HS-5 (cell line): ENCODE measurements at regions not wholly inside any gene's neighbourhood (a gene's known extent, or its start where the extent isn't known, plus 50 kb on each side); places are given as distances from the start of the nearest gene placed in this dataset.

Experiments used
- DNase-seq: peaks from one replicate; pipeline ENCODE4 v3.0.0-alpha.2; 2012; ENCODE audit warnings: low read depth

DNA sequence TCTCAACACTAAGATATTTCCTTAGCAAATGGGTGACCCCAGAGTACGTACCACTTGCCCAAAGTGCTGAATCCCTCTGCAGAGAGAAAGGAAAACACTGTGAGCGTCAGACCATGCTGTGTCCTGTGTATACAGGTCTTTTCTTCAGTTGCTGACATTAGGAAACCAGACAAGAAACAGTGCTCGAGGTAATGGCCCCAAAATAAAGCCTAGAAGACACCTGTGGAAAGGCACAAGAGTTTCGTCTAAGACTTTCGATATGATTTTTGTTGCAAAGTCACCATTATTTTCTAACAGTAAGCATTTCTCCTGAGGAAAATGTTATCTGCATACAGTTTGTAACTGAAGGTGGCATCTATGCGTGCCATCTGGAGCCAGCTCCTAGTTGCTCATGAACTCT, 62.0 kb upstream of the SIMC1 start:
- DNase-seq = no peak

GRCh38 chr5:176178789-176179188, 59.4 kb upstream of the SIMC1 start:
- no peak for DNase-seq

DNA sequence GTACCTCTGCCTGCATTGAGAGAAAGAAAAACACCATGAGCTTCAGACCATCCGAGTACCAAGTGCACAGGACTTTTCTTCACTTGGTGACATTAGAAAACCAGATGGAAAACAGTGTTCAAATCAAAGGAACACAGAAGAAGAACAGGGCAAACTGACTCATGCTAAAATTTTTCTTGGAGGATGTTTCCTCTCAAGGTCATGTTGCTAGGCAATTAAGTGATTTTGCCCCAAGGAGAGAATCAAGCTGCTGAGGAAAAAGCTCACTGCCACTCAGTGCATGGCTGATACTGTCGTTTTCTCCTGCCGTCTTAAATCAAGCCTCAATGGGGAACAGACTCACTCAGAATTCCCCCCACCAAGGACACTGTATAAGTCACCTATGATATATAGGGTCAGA, 57.9 kb upstream of the SIMC1 start:
- no peak for DNase-seq

DNA sequence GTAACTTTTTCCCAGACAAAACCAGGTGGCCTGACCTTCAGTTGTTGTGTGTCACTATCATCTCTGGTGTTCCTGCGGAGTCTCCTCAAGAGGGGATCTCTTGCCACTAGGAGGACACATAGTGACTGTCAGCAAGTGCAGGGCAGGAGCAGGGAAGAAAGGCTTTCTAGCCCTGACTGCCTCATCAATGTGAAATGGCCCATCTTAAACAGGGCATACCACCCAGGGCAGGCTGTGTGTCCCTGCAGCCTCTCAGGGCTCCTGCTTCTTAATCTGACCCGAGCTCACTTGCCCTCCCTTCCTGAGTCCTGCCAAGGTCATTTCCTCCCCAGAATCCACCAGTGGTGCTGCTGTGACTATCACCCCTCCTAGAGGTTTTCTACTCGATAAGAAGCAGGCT, 57.4 kb upstream of the SIMC1 start:
- DNase-seq = no peak

DNA sequence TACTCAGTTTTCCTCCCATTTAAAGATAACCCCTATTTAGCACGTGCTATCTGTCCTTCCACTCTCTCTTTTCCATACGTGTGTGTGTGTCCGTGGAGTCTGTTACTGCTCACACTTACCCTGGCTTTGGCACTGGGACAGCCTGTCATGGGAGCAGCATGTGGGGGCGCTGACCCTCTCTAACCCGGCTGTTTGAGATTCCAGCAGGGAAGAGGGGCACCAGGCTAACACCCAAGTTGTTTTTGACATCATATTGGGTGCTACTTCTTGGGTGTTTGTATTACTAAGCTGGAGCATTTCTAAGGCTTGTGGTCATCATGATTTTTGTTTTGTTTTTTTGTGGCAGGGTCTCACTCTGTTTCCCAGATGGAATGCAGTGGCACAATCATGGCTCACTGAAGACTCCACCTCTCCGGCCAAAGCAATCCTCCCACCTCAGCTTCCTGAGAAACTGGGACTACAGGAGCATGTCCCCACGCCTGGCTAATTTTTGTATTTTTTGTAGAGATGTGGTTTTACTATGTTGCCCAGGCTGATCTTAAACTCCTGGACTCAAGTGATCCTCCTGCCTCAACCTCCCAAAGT, 56.9 kb upstream of the SIMC1 start:
- DNase-seq = no peak

- DNase-seq = no peak
These were observed 54.7 kb upstream of the SIMC1 start for GRCh38 chr5:176183321-176184074.

DNA sequence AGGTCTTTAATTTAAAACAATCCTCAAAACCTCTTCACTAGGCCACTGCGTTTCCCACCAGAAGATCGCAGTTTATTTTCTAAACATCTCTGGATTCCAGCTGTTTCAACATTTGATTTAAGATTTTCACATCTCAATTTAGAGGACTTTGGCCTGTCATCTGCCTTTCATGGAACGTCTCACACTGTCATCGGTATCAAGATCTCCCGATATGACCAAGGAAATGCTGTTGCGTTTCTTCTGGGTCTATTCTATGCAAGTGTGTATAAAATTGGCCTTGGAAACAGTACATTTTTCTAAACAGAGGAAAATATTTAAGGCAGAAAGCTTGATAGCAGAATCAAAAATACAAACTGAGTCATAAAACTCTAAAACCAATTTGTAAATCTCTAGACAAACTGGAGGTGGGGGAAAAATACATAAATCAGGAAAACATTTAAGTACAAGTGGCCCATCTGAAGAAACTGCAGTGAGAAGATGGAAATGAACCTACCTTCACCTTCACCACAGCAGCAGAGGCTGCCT, 53.6 kb upstream of the SIMC1 start:
- no peak for DNase-seq

DNA sequence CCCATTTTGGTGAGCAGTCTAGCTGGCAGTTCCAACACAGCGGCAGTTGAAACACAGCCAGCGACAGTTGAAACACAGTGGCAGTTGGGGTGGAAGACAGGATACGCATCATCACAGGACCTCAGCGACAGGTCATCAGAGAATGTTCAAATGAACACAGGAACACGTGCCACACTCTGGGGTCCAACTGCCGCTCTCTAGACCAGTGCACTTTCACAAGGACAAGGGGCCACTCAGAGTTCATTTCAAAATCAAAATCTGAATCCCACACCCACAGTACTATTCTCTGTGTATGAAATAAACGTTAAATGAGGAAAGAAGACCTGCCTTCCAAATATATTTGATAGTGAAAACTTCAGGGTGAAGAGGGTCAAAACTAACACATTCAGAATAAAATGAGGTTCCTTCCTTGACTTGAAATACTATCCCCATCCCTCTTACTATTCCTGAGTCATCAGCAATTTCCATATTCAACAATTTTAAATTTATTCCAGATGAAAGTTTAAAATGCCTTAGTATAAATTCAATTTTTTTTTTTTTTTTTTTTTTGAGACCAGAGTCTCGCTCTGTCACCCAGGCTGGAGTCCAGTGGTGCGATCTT, 53.0 kb upstream of the SIMC1 start:
- peak; percentile 35 for DNase-seq

DNA sequence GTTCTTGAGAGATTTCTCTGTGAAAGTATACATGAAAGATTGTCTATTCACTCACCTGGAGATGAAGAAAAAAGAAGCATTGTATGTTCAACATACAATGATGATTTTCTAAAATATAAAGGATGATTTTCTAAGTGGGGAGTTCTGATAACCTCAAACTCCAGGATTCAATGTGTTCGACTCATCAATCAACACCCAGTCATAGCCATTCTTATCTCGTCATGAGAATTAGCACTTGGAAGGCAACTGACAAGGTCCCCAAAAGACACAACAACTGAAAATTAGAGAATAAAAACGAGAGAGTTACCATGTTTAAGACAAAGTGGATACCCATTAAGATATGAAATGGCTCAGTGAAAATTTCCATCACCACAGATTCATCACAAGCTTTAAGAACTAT, 52.1 kb upstream of the SIMC1 start:
- no peak for DNase-seq

DNA sequence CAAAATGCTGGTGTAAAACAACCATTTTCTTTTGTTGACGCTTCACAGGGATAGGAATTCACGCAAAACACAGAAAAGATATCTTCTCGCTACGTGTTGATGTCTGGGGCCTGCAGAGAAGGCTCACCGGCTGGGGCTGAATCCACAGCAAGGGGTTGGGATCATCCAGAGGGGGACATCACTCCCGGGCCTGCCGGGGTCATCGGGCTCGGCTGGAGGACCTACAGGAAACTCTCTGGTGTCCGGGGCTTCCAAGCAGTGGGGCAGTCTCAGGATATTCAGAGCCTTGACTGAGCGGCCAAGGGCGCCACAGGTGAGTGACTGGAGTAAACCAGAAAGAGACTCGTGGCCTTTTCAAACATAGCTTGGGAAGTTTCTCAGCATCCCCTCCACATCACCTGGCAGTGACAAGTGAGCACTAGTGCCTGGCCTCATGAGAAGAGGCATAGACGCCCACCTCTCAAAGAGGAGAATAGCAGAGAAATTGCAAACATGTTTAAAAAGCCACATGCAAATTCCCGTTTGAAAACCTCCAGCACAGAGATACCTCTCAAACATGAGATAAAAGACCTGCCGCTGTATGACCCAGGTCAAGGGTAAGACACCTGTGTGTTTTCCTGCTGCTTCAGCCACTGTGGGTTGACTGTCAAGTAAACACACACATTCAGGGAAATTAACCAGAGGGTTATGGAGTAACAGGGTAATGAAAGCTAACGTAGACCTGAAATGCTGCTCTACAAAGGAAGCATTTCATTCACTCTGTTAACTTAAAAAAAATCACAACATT, 50.8 kb upstream of the SIMC1 start:
- no peak for DNase-seq

- no peak for DNase-seq
These were observed 50.1 kb upstream of the SIMC1 start for GRCh38 chr5:176188085-176188484.
